CD4-positive, alpha-beta memory T cell (primary cell): ENCODE measurements at regions not wholly inside any gene's neighbourhood (a gene's known extent, or its start where the extent isn't known, plus 50 kb on each side); places are given as distances from the start of the nearest gene placed in this dataset.
"Not testable (repeated sequence)": the region's sequence is repeated elsewhere in the genome, so short reads cannot be mapped to it uniquely, and the experiment has no call there.

ENCODE experiments used
- CTCF ChIA-PET: fragments of 350-600 bp; sonication (Branson Sonifier 250); formaldehyde crosslinking; loops from one replicate; lab custom pipeline; 2021; ENCODE audit warnings: inconsistent platforms; ENCODE audit not compliant: partially characterized antibody; lab: Charles Lee
- POLR2A ChIA-PET: fragments of 350-600 bp; sonication (Branson Sonifier 250); formaldehyde crosslinking; loops from one replicate; lab custom pipeline; 2021; ENCODE audit not compliant: partially characterized antibody; lab: Charles Lee
- DNase-seq, 5 donors: peaks; one replicate each; pipeline versions ENCODE4 v3.0.0 to v3.0.0-alpha.2; 2020 to 2022; ENCODE audit warnings: mixed read lengths in 1 of 5
- H3K27ac ChIP-seq: one replicate; pipeline ENCODE4 v1.7.0; 2013; ENCODE audit warnings: low read depth, low read length
- H3K27me3 ChIP-seq: 2 replicates; pipeline ENCODE4 v1.7.0; 2013; ENCODE audit warnings: mild to moderate bottlenecking, low read length, moderate library complexity; ENCODE audit not compliant: insufficient read depth
- H3K36me3 ChIP-seq: 2 replicates; pipeline ENCODE4 v1.7.0; 2013; ENCODE audit warnings: mild to moderate bottlenecking, low read length, moderate library complexity; ENCODE audit not compliant: insufficient read depth
- H3K4me1 ChIP-seq: 2 replicates; pipeline ENCODE4 v1.7.0; 2013; ENCODE audit warnings: mild to moderate bottlenecking, low read length, moderate library complexity; ENCODE audit not compliant: insufficient read depth
- H3K4me3 ChIP-seq, 2 donors: one replicate each; pipeline ENCODE4 v1.7.0; 2013; ENCODE audit warnings: low read length in 2 of 2, mild to moderate bottlenecking in 1 of 2
- H3K9me3 ChIP-seq, 2 donors: one replicate each; pipeline ENCODE4 v1.7.0; 2013; ENCODE audit warnings: low read length in 2 of 2, control low read depth in 1 of 2; ENCODE audit not compliant: control insufficient read depth in 1 of 2
- H3K27ac Mint-ChIP-seq, 7 donors: one replicate each; pipeline ENCODE4 v1.8.0; 2020 to 2021; ENCODE audit warnings: mixed read lengths in 7 of 7, mild to moderate bottlenecking in 6 of 7, inconsistent platforms in 3 of 7, moderate library complexity in 3 of 7
- H3K27me3 Mint-ChIP-seq, 2 donors: one replicate each; pipeline ENCODE4 v1.8.0; 2020 to 2021; ENCODE audit warnings: mixed read lengths in 2 of 2
- H3K36me3 Mint-ChIP-seq, 2 donors: one replicate each; pipeline ENCODE4 v1.8.0; 2020 to 2021; ENCODE audit warnings: mixed read lengths in 2 of 2, inconsistent platforms in 1 of 2, mild to moderate bottlenecking in 1 of 2
- H3K4me1 Mint-ChIP-seq, 4 donors: one replicate each; pipeline ENCODE4 v1.8.0; 2020 to 2021; ENCODE audit warnings: mixed read lengths in 4 of 4, mild to moderate bottlenecking in 1 of 4
- H3K4me3 Mint-ChIP-seq, 8 donors: one replicate each; pipeline ENCODE4 v1.8.0; 2020 to 2021; ENCODE audit warnings: mixed read lengths in 8 of 8, mild to moderate bottlenecking in 7 of 8, moderate library complexity in 6 of 8, inconsistent platforms in 3 of 8
- H3K9me3 Mint-ChIP-seq, 8 donors: one replicate each; pipeline ENCODE4 v1.8.0; 2020 to 2021; ENCODE audit warnings: mixed read lengths in 8 of 8, mild to moderate bottlenecking in 5 of 8, inconsistent platforms in 3 of 8, moderate library complexity in 1 of 8
- intact Hi-C: fragments of 100-400 bp; cut with micrococcal nuclease; formaldehyde crosslinking; loops from one replicate; pipeline ENCODE4 v1.15.1; 2023

DNA sequence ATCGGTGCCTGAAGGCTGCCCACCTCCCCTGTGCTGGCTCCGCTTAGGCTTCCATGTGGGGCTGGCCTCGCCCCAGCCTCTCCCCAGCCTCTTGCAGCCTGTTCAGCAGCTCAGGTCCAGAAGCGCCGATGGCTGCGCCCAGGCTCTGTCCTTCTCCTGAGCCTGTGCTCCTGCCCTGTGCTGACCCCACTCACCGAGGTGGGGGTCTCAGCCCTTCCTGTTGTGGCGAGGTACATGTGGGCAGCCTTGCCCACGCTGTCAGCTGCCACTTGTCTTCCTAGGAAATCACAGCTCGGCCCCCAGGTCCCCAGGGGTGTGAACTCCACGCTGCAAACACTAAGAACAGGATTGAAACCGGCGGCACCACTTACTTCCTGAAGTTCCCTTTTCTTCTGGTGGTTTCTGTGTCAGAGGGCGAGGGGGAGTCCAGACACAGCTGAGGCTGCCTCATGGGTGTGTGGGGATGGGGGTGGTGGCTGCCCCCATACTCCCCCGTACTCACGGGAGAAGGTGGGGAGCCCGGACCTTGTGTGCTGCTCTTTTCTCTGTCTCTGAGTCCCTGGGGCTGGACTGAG is 249.1 kb downstream of the TMEM121 start:
- H3K36me3 Mint-ChIP-seq, CTCF ChIA-PET, H3K4me1 Mint-ChIP-seq, DNase-seq, H3K27ac Mint-ChIP-seq, H3K36me3 ChIP-seq, POLR2A ChIA-PET, H3K4me1 ChIP-seq, H3K4me3 ChIP-seq, H3K4me3 Mint-ChIP-seq, H3K27ac ChIP-seq, intact Hi-C loops, H3K9me3 ChIP-seq, H3K27me3 ChIP-seq: not testable (repeated sequence)
- Mint-ChIP-seq H3K9me3 (peaks cover 6 to 30% (median 28%) of the 10 kb centered on the region in 8 donors), H3K27me3 (peaks cover 0 to 17% of the 10 kb centered on the region in 2 donors)

DNA sequence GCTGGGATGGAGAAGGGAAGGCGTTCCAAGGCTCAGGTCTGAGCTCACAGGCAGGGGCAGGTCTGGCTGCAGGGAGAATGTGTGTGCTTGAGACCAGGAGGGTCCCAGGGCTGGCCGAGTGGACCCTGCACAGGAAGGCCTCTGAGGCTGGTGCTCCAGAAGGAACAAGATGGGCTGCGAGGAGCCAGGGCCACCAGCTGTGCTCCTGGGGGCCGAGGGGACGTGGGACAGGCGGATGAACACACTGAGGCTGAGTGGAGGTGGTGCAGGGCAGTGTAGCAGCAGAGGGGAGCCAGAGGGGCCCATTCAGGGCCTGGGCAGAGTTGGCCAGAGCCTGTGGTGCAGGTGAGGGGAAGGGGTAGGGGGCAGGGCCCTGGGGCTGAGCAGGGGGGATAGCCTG is 249.7 kb downstream of the TMEM121 start:
- Mint-ChIP-seq H3K9me3 (peaks cover 6 to 37% (median 34%) of the 10 kb centered on the region in 8 donors), H3K27me3 (peaks cover 0 to 21% of the 10 kb centered on the region in 2 donors)
- H3K36me3 Mint-ChIP-seq, POLR2A ChIA-PET, H3K27ac ChIP-seq, H3K4me1 ChIP-seq, H3K27ac Mint-ChIP-seq, intact Hi-C loops, H3K36me3 ChIP-seq, CTCF ChIA-PET, H3K4me1 Mint-ChIP-seq, H3K9me3 ChIP-seq, H3K4me3 ChIP-seq, DNase-seq, H3K4me3 Mint-ChIP-seq, H3K27me3 ChIP-seq: not testable (repeated sequence)

DNA sequence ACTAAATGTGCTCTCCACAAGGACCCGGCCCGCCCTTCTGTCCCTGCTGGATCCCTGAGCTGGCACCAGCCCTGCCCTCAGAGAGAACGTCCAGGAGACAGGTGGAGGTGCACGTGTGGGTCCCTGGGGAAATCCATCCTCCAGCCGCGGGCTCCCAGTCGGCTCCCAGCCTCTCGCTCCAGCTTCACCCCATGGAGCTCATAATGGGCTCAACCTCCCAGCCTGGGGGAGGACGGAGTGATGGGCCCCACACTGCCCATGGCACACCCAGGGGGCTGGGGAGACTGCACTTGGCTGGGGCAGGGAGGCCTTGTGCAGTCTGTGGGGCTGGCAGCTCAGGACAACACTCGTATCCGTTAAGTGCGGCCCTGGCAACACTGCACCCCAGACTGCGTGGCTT is 250.5 kb downstream of the TMEM121 start:
- POLR2A ChIA-PET, result no interaction called here
- Mint-ChIP-seq H3K4me1 (no peaks in the 10 kb centered on the region), H3K27me3 (peaks cover 0 to 22% of the 10 kb centered on the region in 2 donors), H3K9me3 (peaks cover 6 to 45% (median 41%) of the 10 kb centered on the region in 8 donors), H3K27ac (no peak overlapping the region), H3K4me3 (no peak overlapping the region), H3K36me3 (peaks cover 0 to 6% of the 10 kb centered on the region in 2 donors)
- CTCF ChIA-PET, result no interaction called here
- H3K4me1 ChIP-seq, result no peaks in the 10 kb centered on the region
- DNase-seq, result no peak
- no peaks in the 10 kb centered on the region for H3K36me3 ChIP-seq
- no peak overlapping the region for H3K27ac ChIP-seq
- no peak overlapping the region for H3K4me3 ChIP-seq
- intact Hi-C loops, result no loop called here
- H3K9me3 ChIP-seq, result peaks cover 0 to 4% of the 10 kb centered on the region in 2 donors
- H3K27me3 ChIP-seq, result no peaks in the 10 kb centered on the region

DNA sequence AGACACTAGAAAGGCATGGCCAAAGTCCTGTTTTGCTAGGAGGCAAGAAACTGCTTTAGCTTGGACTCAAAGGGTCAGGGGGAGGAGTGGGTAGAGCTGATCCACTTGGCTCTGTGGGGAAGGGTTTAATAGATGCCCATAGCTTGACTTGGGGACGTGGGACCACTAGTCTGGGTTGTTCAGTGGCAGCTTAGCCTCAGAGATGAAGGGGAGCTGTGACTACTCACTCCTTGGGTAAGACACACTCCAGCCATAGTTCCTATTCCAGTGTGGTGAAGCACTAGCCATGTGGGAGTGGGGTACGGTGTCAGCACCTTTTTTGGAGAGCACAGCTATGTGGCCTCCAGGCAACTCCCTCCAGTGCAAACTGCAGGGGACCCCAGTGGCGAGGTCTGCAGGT is 257.3 kb downstream of the TMEM121 start:
- Mint-ChIP-seq H3K9me3 (peaks cover under 1 to 42% (median 35%) of the 10 kb centered on the region in 8 donors), H3K4me3 (no peak overlapping the region), H3K27me3 (peaks cover 13 to 25% of the 10 kb centered on the region in 2 donors), H3K27ac (no peak overlapping the region), H3K36me3 (peaks cover 0 to 6% of the 10 kb centered on the region in 2 donors), H3K4me1 (no peaks in the 10 kb centered on the region)
- no peaks in the 10 kb centered on the region for H3K27me3 ChIP-seq
- no peaks in the 10 kb centered on the region for H3K36me3 ChIP-seq
- no peak overlapping the region for H3K27ac ChIP-seq
- intact Hi-C loops, result no loop called here
- peaks cover 0 to 4% of the 10 kb centered on the region in 2 donors for H3K9me3 ChIP-seq
- H3K4me1 ChIP-seq, result no peaks in the 10 kb centered on the region
- no peak for DNase-seq
- ChIA-PET POLR2A (no interaction called here), CTCF (no interaction called here)
- H3K4me3 ChIP-seq, result no peak overlapping the region

DNA sequence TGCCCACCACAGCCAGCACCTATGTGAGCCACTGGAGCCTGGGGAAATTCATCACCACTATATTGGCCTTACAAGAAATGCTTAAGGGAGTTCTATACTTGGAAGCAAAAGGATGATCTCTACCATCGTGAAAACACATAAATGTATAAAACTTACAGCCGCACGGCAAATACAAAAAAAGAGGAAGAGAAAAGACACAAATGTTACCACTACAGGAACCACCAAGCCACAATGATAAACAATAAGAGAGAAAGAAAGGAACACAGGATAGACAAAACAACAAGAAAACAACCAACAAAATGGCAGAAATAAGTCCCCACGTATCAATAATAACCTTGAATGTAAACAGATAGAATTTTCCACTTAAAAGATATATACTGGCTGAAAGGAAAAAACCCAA is 267.5 kb downstream of the TMEM121 start:
- H3K27me3 Mint-ChIP-seq, result peaks cover 28 to 37% of the 10 kb centered on the region in 2 donors

DNA sequence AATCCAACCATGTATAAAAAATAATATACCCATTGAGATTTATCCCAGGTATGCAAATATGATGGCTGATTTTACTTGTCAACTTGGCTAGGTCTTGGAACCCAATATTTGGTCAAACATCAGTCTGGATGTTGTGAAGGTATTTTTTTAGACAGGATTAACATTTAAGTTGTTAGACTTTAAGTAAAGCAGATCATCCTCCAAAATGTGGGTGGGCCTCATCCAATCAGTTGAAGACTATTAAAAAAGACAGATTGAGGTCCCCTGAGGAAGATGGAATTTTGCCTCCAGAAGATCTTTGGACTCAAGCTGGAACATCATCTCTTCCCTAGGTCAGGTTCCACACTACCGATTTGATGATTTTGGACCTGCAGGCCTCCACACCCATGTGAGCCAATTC is 271.2 kb downstream of the TMEM121 start:
- intact Hi-C loops, result no loop called here
- DNase-seq, result no peak
- Histone ChIP-seq H3K9me3 (no peaks in the 10 kb centered on the region), H3K27me3 (no peaks in the 10 kb centered on the region), H3K27ac (no peak overlapping the region), H3K36me3 (no peaks in the 10 kb centered on the region), H3K4me3 (no peak overlapping the region), H3K4me1 (no peaks in the 10 kb centered on the region)
- peaks cover 18 to 24% of the 10 kb centered on the region in 2 donors for H3K27me3 Mint-ChIP-seq
- peaks cover 0 to 18% (median 9%) of the 10 kb centered on the region in 8 donors for H3K9me3 Mint-ChIP-seq
- H3K4me1 Mint-ChIP-seq, result no peaks in the 10 kb centered on the region
- CTCF ChIA-PET, result no interaction called here
- POLR2A ChIA-PET, result no interaction called here
- H3K4me3 Mint-ChIP-seq, result no peak overlapping the region
- H3K27ac Mint-ChIP-seq, result no peak overlapping the region
- H3K36me3 Mint-ChIP-seq, result no peaks in the 10 kb centered on the region

More for the DNA sequence above, 267.5 kb downstream of the TMEM121 start:
- no peak overlapping the region for H3K4me3 ChIP-seq
- no peaks in the 10 kb centered on the region for H3K9me3 ChIP-seq
- no peak overlapping the region for H3K27ac Mint-ChIP-seq
- no peaks in the 10 kb centered on the region for H3K27me3 ChIP-seq
- ChIA-PET CTCF (no interaction called here), POLR2A (no interaction called here)
- intact Hi-C loops, result no loop called here
- no peak overlapping the region for H3K27ac ChIP-seq
- no peak overlapping the region for H3K4me3 Mint-ChIP-seq
- H3K4me1 ChIP-seq, result no peaks in the 10 kb centered on the region
- no peaks in the 10 kb centered on the region for H3K36me3 Mint-ChIP-seq
- H3K9me3 Mint-ChIP-seq, result peaks cover 0 to 16% (median 1%) of the 10 kb centered on the region in 8 donors
- no peaks in the 10 kb centered on the region for H3K4me1 Mint-ChIP-seq
- H3K36me3 ChIP-seq, result no peaks in the 10 kb centered on the region
- no peak for DNase-seq

DNA sequence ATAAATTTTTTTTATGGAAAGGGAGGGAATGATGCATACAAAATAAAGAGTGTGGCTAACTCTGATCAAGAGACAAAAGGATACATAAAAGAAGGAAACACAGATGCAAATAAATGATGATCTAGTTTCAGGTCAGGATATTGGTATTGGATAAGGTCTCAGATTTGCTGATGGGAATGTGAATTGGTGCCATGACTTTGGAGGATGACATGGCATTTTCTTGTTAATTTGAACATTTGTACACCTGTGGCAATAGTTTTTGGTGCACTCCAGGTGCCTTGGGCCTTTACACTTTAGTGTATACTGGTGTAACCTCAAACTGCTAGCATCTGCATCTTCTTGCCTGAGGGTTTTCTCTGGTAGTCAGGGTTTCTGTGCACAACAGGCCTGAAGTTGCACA is 279.3 kb downstream of the TMEM121 start:
- H3K27me3 ChIP-seq, result no peaks in the 10 kb centered on the region
- H3K9me3 Mint-ChIP-seq, result peaks cover 2 to 42% (median 29%) of the 10 kb centered on the region in 8 donors
- no peaks in the 10 kb centered on the region for H3K36me3 ChIP-seq
- no peaks in the 10 kb centered on the region for H3K9me3 ChIP-seq
- H3K4me3 ChIP-seq, result no peak overlapping the region
- no peak overlapping the region for H3K4me3 Mint-ChIP-seq
- CTCF ChIA-PET, result no interaction called here
- no peak for DNase-seq
- H3K27me3 Mint-ChIP-seq, result peaks cover 6 to 15% of the 10 kb centered on the region in 2 donors
- intact Hi-C loops, result no loop called here
- H3K27ac Mint-ChIP-seq, result no peak overlapping the region
- POLR2A ChIA-PET, result no interaction called here
- H3K36me3 Mint-ChIP-seq, result peaks cover 0 to 3% of the 10 kb centered on the region in 2 donors
- H3K4me1 Mint-ChIP-seq, result no peaks in the 10 kb centered on the region
- no peak overlapping the region for H3K27ac ChIP-seq
- no peaks in the 10 kb centered on the region for H3K4me1 ChIP-seq
